Muscle layer of colon (tissue), 2 donors: ENCODE measurements at regions not wholly inside any gene's neighbourhood (a gene's known extent, or its start where the extent isn't known, plus 50 kb on each side); places are given as distances from the start of the nearest gene placed in this dataset.

Experiments
- H3K27ac ChIP-seq: one replicate; pipeline ENCODE4 v1.7.0; 2013; ENCODE audit warnings: low read depth, mild to moderate bottlenecking, low read length, moderate library complexity
- H3K27me3 ChIP-seq, 2 donors: one replicate each; pipeline ENCODE4 v1.7.0; 2013; ENCODE audit warnings: low read length in 2 of 2, mild to moderate bottlenecking in 2 of 2; ENCODE audit not compliant: insufficient read depth in 2 of 2, control insufficient read depth in 1 of 2
- H3K36me3 ChIP-seq: one replicate; pipeline ENCODE4 v1.7.0; 2013; ENCODE audit warnings: mild to moderate bottlenecking, low read length; ENCODE audit not compliant: insufficient read depth
- H3K4me1 ChIP-seq: one replicate; pipeline ENCODE4 v1.7.0; 2013; ENCODE audit warnings: mild to moderate bottlenecking, low read length; ENCODE audit not compliant: insufficient read depth
- H3K4me3 ChIP-seq, 2 donors: one replicate each; pipeline ENCODE4 v1.7.0; 2013; ENCODE audit warnings: low read length in 2 of 2, low read depth in 1 of 2, mild to moderate bottlenecking in 1 of 2, moderate library complexity in 1 of 2
- H3K9ac ChIP-seq: one replicate; pipeline ENCODE4 v1.7.0; 2013; ENCODE audit warnings: low read length
- H3K9me3 ChIP-seq: one replicate; pipeline ENCODE4 v1.7.0; 2013; ENCODE audit warnings: mild to moderate bottlenecking, low read length
- donor health status: abdominal sarcoma.
- donor health status: Adenocarcinoma of cecum.

- Histone ChIP-seq H3K4me3 (no peak overlapping the region), H3K9ac (no peak overlapping the region), H3K4me1 (peaks cover 8% of the 10 kb centered on the region), H3K27me3 (no peaks in the 10 kb centered on the region), H3K36me3 (no peaks in the 10 kb centered on the region), H3K27ac (no peak overlapping the region), H3K9me3 (no peaks in the 10 kb centered on the region)
These were observed 106.8 kb downstream of the SEMA6D start for GRCh38 chr15:47824147-47824546.

GRCh38 chr15:47829667-47830066 lies 112.4 kb downstream of the SEMA6D start:
- Histone ChIP-seq H3K4me3 (no peak overlapping the region), H3K4me1 (no peaks in the 10 kb centered on the region), H3K36me3 (no peaks in the 10 kb centered on the region), H3K9me3 (no peaks in the 10 kb centered on the region), H3K27me3 (no peaks in the 10 kb centered on the region), H3K27ac (no peak overlapping the region), H3K9ac (no peak overlapping the region)

GRCh38 chr15:47834093-47834492 lies 116.8 kb downstream of the SEMA6D start:
- Histone ChIP-seq H3K27me3 (no peaks in the 10 kb centered on the region), H3K4me3 (no peak overlapping the region), H3K27ac (no peak overlapping the region), H3K36me3 (no peaks in the 10 kb centered on the region), H3K9ac (no peak overlapping the region), H3K9me3 (no peaks in the 10 kb centered on the region), H3K4me1 (no peaks in the 10 kb centered on the region)

GRCh38 chr15:47839233-47839825 lies 122.0 kb downstream of the SEMA6D start:
- no peaks in the 10 kb centered on the region for H3K4me1 ChIP-seq
- no peak overlapping the region for H3K9ac ChIP-seq
- no peaks in the 10 kb centered on the region for H3K36me3 ChIP-seq
- H3K4me3 ChIP-seq: no peak overlapping the region
- no peak overlapping the region for H3K27ac ChIP-seq
- no peaks in the 10 kb centered on the region for H3K27me3 ChIP-seq
- H3K9me3 ChIP-seq: no peaks in the 10 kb centered on the region

GRCh38 chr15:47843124-47843663 lies 125.9 kb downstream of the SEMA6D start:
- Histone ChIP-seq H3K4me1 (no peaks in the 10 kb centered on the region), H3K27me3 (no peaks in the 10 kb centered on the region), H3K36me3 (no peaks in the 10 kb centered on the region), H3K4me3 (no peak overlapping the region), H3K9me3 (no peaks in the 10 kb centered on the region), H3K9ac (no peak overlapping the region), H3K27ac (no peak overlapping the region)

- no peaks in the 10 kb centered on the region for H3K9me3 ChIP-seq
- H3K27ac ChIP-seq: no peak overlapping the region
- no peaks in the 10 kb centered on the region for H3K27me3 ChIP-seq
- H3K4me3 ChIP-seq: no peak overlapping the region
- H3K4me1 ChIP-seq: no peaks in the 10 kb centered on the region
- no peak overlapping the region for H3K9ac ChIP-seq
- H3K36me3 ChIP-seq: no peaks in the 10 kb centered on the region
These were observed 127.1 kb downstream of the SEMA6D start for GRCh38 chr15:47844437-47844836.

GRCh38 chr15:47846128-47846868 lies 129.0 kb downstream of the SEMA6D start:
- Histone ChIP-seq H3K9ac (no peak overlapping the region), H3K4me1 (no peaks in the 10 kb centered on the region), H3K9me3 (no peaks in the 10 kb centered on the region), H3K27me3 (no peaks in the 10 kb centered on the region), H3K4me3 (no peak overlapping the region), H3K36me3 (no peaks in the 10 kb centered on the region), H3K27ac (no peak overlapping the region)

- Histone ChIP-seq H3K27me3 (no peaks in the 10 kb centered on the region), H3K9ac (no peak overlapping the region), H3K4me3 (no peak overlapping the region), H3K27ac (no peak overlapping the region), H3K36me3 (no peaks in the 10 kb centered on the region), H3K9me3 (no peaks in the 10 kb centered on the region), H3K4me1 (no peaks in the 10 kb centered on the region)
These were observed 129.6 kb downstream of the SEMA6D start for GRCh38 chr15:47846876-47847275.

- H3K4me1 ChIP-seq: no peaks in the 10 kb centered on the region
- H3K4me3 ChIP-seq: no peak overlapping the region
- no peaks in the 10 kb centered on the region for H3K27me3 ChIP-seq
- H3K27ac ChIP-seq: no peak overlapping the region
- no peaks in the 10 kb centered on the region for H3K36me3 ChIP-seq
- no peak overlapping the region for H3K9ac ChIP-seq
- H3K9me3 ChIP-seq: no peaks in the 10 kb centered on the region
These were observed 138.8 kb downstream of the SEMA6D start for GRCh38 chr15:47856071-47856470.

GRCh38 chr15:47857014-47857775 lies 139.9 kb downstream of the SEMA6D start:
- H3K9me3 ChIP-seq: no peaks in the 10 kb centered on the region
- H3K9ac ChIP-seq: no peak overlapping the region
- H3K4me3 ChIP-seq: no peak overlapping the region
- H3K27me3 ChIP-seq: no peaks in the 10 kb centered on the region
- H3K27ac ChIP-seq: no peak overlapping the region
- H3K4me1 ChIP-seq: no peaks in the 10 kb centered on the region
- H3K36me3 ChIP-seq: no peaks in the 10 kb centered on the region

- Histone ChIP-seq H3K27me3 (no peaks in the 10 kb centered on the region), H3K27ac (no peak overlapping the region), H3K4me3 (no peak overlapping the region), H3K4me1 (no peaks in the 10 kb centered on the region), H3K9me3 (no peaks in the 10 kb centered on the region), H3K9ac (no peak overlapping the region), H3K36me3 (no peaks in the 10 kb centered on the region)
These were observed 140.5 kb downstream of the SEMA6D start for GRCh38 chr15:47857776-47858167.
